ENCODE measurements at regions not wholly inside any gene's neighbourhood (a gene's known extent, or its start where the extent isn't known, plus 50 kb on each side); places are given as distances from the start of the nearest gene placed in this dataset.

- no peak overlapping the region for H3K4me3 ChIP-seq (ENCODE audit: low read depth, low read length)
- peak; percentile 99 for TF ChIP-seq CTCF (IDR thresholded peaks at IDR 0.05; ENCODE audit: low read depth, low read length)
These were observed 51.2 kb upstream of the CDH5 start for GRCh38 chr16:66315210-66315825.

DNA sequence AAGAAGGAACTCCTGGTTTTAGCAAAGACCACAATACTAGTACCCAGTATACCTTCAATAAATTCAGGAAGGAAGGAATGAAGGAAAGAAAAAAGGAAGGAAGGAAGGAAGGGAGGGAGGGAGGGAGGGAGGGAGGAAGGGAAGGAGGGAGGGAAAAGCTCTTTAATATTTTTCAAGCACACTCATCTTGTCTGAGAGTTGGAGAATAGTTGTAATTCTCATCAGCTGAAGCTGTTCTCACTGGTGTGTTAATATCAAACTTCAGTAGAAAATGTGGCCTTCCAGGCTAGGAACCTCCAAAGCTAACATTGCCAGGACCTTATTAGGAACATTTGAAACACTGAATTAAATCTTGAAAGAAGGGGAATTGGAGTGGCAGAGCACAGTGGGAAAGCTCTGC lies 55.2 kb upstream of the CDH5 start:
- TF ChIP-seq CTCF (IDR thresholded peaks at IDR 0.05; ENCODE audit: low read depth, low read length), result no peak
- H3K4me3 ChIP-seq (ENCODE audit: low read depth, low read length), result no peak overlapping the region

DNA sequence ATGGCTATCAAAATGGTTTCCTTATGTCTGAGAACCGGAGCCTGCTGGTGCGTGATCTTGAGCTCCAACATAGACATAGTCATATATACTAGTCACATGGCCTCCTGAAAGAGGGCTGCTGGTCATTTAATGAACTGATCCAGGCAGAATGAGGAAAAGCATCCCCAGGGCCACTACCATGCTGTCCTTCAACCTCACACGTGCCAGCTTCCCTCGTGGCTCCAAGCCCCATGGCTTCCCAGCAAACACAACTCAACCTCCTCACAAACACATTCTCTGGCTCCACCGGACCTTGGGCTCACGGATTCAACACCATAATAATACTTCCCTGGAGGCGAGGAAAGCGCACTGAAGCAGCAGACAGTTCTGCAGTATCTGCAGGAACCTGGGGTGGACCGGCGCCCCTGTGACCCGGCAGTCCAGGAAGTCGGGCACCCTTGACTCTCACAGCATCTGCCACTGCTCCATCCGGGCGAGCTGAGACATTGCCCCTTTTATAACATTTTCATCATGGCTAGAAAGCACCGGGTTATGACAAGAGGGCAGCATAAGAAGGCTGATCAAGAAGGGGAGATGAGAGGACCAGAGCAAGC lies 57.2 kb upstream of the CDH5 start:
- TF ChIP-seq CTCF (IDR thresholded peaks at IDR 0.05; ENCODE audit: low read depth, low read length), result no peak
- no peak overlapping the region for H3K4me3 ChIP-seq (ENCODE audit: low read depth, low read length)

- no peak for TF ChIP-seq CTCF (IDR thresholded peaks at IDR 0.05; ENCODE audit: low read depth, low read length)
- H3K4me3 ChIP-seq (ENCODE audit: low read depth, low read length), result no peak overlapping the region
These were observed 58.4 kb upstream of the CDH5 start for GRCh38 chr16:66308096-66308495.

DNA sequence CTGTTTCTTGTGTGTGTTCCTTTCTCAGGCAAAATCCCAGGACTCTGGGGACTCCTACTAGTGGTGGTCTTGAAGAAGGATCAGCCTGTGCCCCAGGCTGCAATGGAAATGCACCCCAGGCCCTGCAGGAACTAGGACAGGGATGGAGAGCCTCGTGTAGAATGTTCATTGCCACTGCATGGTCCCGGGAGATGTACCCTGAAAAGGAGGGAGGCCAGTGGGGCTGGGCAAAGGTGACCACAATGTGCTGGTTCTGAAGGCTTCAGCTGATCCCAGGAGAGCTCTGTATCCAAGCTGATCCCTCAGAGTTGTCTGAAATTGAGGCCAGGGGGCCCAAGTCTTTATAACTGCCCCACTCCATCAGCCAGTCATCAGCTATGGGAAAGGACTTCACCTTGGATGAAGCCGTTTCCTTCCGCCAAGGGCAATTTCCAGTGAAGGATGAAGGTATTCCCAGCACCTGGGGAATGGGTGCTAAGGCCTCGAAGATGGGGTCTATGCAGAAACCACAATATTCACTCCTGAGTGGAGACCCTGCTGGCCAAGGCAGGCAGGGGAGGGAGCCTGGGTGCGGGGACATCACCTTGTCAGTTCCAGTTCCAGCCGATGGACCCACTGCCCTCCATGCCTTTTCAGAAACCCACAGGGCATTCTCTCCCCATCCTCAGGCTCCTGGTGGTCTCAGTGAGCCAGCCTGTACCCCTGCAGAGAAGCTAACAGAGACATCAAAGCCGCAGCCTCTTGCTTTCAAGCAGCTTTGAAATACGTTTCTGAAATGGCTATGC lies 59.9 kb upstream of the CDH5 start:
- TF ChIP-seq CTCF (IDR thresholded peaks at IDR 0.05; ENCODE audit: low read depth, low read length), result no peak
- no peak overlapping the region for H3K4me3 ChIP-seq (ENCODE audit: low read depth, low read length)

GRCh38 chr16:66304961-66305360 lies 61.5 kb upstream of the CDH5 start:
- no peak overlapping the region for H3K4me3 ChIP-seq (ENCODE audit: low read depth, low read length)
- TF ChIP-seq CTCF (IDR thresholded peaks at IDR 0.05; ENCODE audit: low read depth, low read length), result no peak

DNA sequence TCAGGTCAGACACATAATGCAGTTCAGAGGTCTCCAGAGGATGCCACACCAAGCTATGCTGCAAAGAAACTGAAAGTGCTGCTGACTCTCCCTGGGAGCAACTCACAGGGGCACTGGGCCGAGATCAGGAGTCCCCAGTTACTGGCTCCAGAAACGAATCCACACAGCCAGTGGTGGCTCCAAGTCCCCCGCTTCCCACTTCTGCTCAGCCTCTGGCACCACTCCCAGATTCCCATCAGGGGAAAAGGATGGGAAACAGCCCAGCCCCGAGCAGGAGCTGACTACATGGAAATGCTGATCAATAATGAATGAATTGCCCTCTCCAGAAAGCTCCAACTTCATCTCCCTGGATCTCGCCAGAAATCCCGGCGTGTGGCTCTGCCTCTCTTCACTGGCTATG lies 62.3 kb upstream of the CDH5 start:
- no peak for TF ChIP-seq CTCF (IDR thresholded peaks at IDR 0.05; ENCODE audit: low read depth, low read length)
- H3K4me3 ChIP-seq (ENCODE audit: low read depth, low read length), result no peak overlapping the region
